Gastrocnemius medialis (tissue), 4 donors: ENCODE measurements at regions not wholly inside any gene's neighbourhood (a gene's known extent, or its start where the extent isn't known, plus 50 kb on each side); places are given as distances from the start of the nearest gene placed in this dataset.

Experiments
- CTCF ChIP-seq, 5 experiments: fragments of 450-650 bp in 3 of 5; fragments of 200-600 bp in 2 of 5; sonication (generic) in 2 of 5; IDR thresholded peaks in 4 of 5; conservative IDR thresholded peaks in 1 of 5; 1 replicate in 4 of 5; 2 replicates in 1 of 5; pipeline ENCODE4 v1.5.1; 2016 to 2019; ENCODE audit warnings: antibody characterized with exemption in 5 of 5, mild to moderate bottlenecking in 3 of 5, moderate library complexity in 3 of 5
- POLR2A ChIP-seq, 2 donors: fragments of 450-650 bp; IDR thresholded peaks; one replicate each; pipeline ENCODE4 v1.6.1; 2017; ENCODE audit warnings: antibody characterized with exemption in 2 of 2, mild to moderate bottlenecking in 2 of 2, moderate library complexity in 2 of 2

- TF ChIP-seq POLR2A (IDR thresholded peaks at IDR 0.05) (no peak), CTCF (IDR thresholded peaks at IDR 0.05 in 4 of 5, conservative IDR thresholded peaks at IDR 0.05 in 1 of 5) (no peak)
Measured at GRCh38 chr6:40307712-40308111, 279.5 kb downstream of the LRFN2 start.
